HG02759 (cell line): ENCODE measurements at regions not wholly inside any gene's neighbourhood (a gene's known extent, or its start where the extent isn't known, plus 50 kb on each side); places are given as distances from the start of the nearest gene placed in this dataset.
A peak's percentile ranks its signal among the peaks of the same experiment; 100 is the strongest.

Source experiments
- ATAC-seq: cut with Tn5 transposase; IDR thresholded peaks from one replicate; pipeline ENCODE4 v1.9.1; 2021; ENCODE audit warnings: mild to moderate bottlenecking, moderate library complexity; ENCODE audit not compliant: unreplicated experiment

GRCh38 chrX:7294483-7294882 is 146.5 kb upstream of the PUDP start:
- ATAC-seq: no peak

- no peak for ATAC-seq
Measured at GRCh38 chrX:7286168-7286837, 138.3 kb upstream of the PUDP start.

GRCh38 chrX:7285765-7286164 is 137.8 kb upstream of the PUDP start:
- no peak for ATAC-seq

GRCh38 chrX:7283741-7284140 is 135.8 kb upstream of the PUDP start:
- ATAC-seq: no peak

GRCh38 chrX:7280520-7280919 is 132.6 kb upstream of the PUDP start:
- no peak for ATAC-seq

- ATAC-seq: no peak
Measured at GRCh38 chrX:7272346-7272745, 124.4 kb upstream of the PUDP start.

- ATAC-seq: no peak
Measured at GRCh38 chrX:7270933-7271332, 123.0 kb upstream of the PUDP start.

GRCh38 chrX:7269991-7270390 is 122.0 kb upstream of the PUDP start:
- no peak for ATAC-seq

- ATAC-seq: no peak
Measured at GRCh38 chrX:7269589-7269988, 121.6 kb upstream of the PUDP start.

GRCh38 chrX:7266288-7266687 is 118.3 kb upstream of the PUDP start:
- ATAC-seq: no peak

- peak; percentile 55 for ATAC-seq
Measured at GRCh38 chrX:7264399-7264798, 116.4 kb upstream of the PUDP start.

- ATAC-seq: peak; percentile 4
Measured at GRCh38 chrX:7263961-7264360, 116.0 kb upstream of the PUDP start.

- no peak for ATAC-seq
Measured at GRCh38 chrX:7263330-7263729, 115.4 kb upstream of the PUDP start.

- ATAC-seq: no peak
Measured at GRCh38 chrX:7262551-7262950, 114.6 kb upstream of the PUDP start.

- peak; percentile 79 for ATAC-seq
Measured at GRCh38 chrX:7261672-7262332, 113.8 kb upstream of the PUDP start.

GRCh38 chrX:7254144-7254543 is 106.2 kb upstream of the PUDP start:
- ATAC-seq: no peak

GRCh38 chrX:7253565-7253964 is 105.6 kb upstream of the PUDP start:
- no peak for ATAC-seq

- no peak for ATAC-seq
Measured at GRCh38 chrX:7252013-7252610, 104.2 kb upstream of the PUDP start.

GRCh38 chrX:7247346-7247745 is 99.4 kb upstream of the PUDP start:
- no peak for ATAC-seq

GRCh38 chrX:7244405-7244804 is 96.5 kb upstream of the PUDP start:
- no peak for ATAC-seq

- ATAC-seq: peak; percentile 94
Measured at GRCh38 chrX:7242613-7243012, 94.7 kb upstream of the PUDP start.

- ATAC-seq: no peak
Measured at GRCh38 chrX:7240929-7241328, 93.0 kb upstream of the PUDP start.
